Right lobe of liver (tissue), 6 donors: ENCODE measurements at regions not wholly inside any gene's neighbourhood (a gene's known extent, or its start where the extent isn't known, plus 50 kb on each side); places are given as distances from the start of the nearest gene placed in this dataset.

Source experiments
- ATAC-seq, 4 donors: fragments of 200-7000 bp; cut with Tn5 transposase; one replicate each; pipeline ENCODE4 v1.9.1; 2020; ENCODE audit warnings: mild to moderate bottlenecking in 4 of 4, moderate library complexity in 4 of 4
- DNase-seq, 3 donors: peaks; one replicate each; pipeline ENCODE4 v3.0.0-alpha.2; 2020
- H3K27ac ChIP-seq, 3 donors: fragments of 200-600 bp; one replicate each; pipeline ENCODE4 v1.8.0; 2022
- H3K27me3 ChIP-seq, 2 donors: fragments of 200-600 bp; one replicate each; pipeline ENCODE4 v1.8.0; 2022
- H3K36me3 ChIP-seq, 4 donors: fragments of 200-600 bp; sonication (generic) in 1 of 4; one replicate each; pipeline versions ENCODE4 v1.5.1 to v1.8.0; 2017 to 2022; ENCODE audit warnings: control low read depth in 1 of 4
- H3K4me1 ChIP-seq, 4 donors: fragments of 200-600 bp; sonication (generic) in 1 of 4; one replicate each; pipeline versions ENCODE4 v1.5.1 to v1.8.0; 2017 to 2022; ENCODE audit warnings: control low read depth in 1 of 4
- H3K4me3 ChIP-seq, 3 donors: fragments of 200-600 bp; one replicate each; pipeline ENCODE4 v1.8.0; 2022
- H3K9me3 ChIP-seq, 4 donors: fragments of 200-600 bp; sonication (generic) in 1 of 4; one replicate each; pipeline versions ENCODE4 v1.5.1 to v1.8.0; 2017 to 2022; ENCODE audit warnings: control low read depth in 1 of 4
- CTCF ChIP-seq, 4 donors: fragments of 200-600 bp in 3 of 4; fragments of 450-650 bp in 1 of 4; IDR thresholded peaks; one replicate each; pipeline versions ENCODE4 v1.5.1 to v1.8.0; 2016 to 2022; ENCODE audit warnings: antibody characterized with exemption in 4 of 4, mild to moderate bottlenecking in 2 of 4
- POLR2A ChIP-seq: fragments of 450-650 bp; IDR thresholded peaks from one replicate; pipeline ENCODE4 v1.6.1; 2017; ENCODE audit warnings: antibody characterized with exemption, mild to moderate bottlenecking
- WGBS: methylation state at CpG from one replicate; pipeline ENCODE4 v1.1.6; 2018; ENCODE audit warnings: low coverage, low lambda C conversion rate; ENCODE audit not compliant: insufficient coverage; ENCODE audit errors: missing lambda C conversion rate; 5-methylcytosine and 5-hydroxymethylcytosine counted together
- intact Hi-C, 2 donors: fragments of 100-400 bp; cut with DNase I; formaldehyde crosslinking; loops; one replicate each; pipeline versions ENCODE4 v1.11.2 to v1.14.1; 2022
- donor health status: DM: no; HTN: yes; CAD: no.
- donor health status: DM: no; HTN: no; CAD: no.
- donor health status: DM: no; HTN: no; CAD: no.
- donor health status: DM: no; HTN: yes; CAD: no.
- donor health status: DM: no; HTN: yes; CAD: no.

- no peak for DNase-seq
- Histone ChIP-seq H3K27me3 (no peaks in the 10 kb centered on the region), H3K9me3 (no peaks in the 10 kb centered on the region), H3K4me3 (no peak overlapping the region), H3K36me3 (no peaks in the 10 kb centered on the region), H3K27ac (no peak overlapping the region), H3K4me1 (no peaks in the 10 kb centered on the region)
- 80% methylated on average over 4 of the region's 4 CpGs for WGBS
- intact Hi-C loops, result no loop called here
- TF ChIP-seq CTCF (IDR thresholded peaks at IDR 0.05) (no peak), POLR2A (no peak)
- ATAC-seq, result no peak
Measured at GRCh38 chr2:175539122-175539521, 357.6 kb upstream of the ATP5MC3 start.

- H3K27me3 ChIP-seq, result no peaks in the 10 kb centered on the region
- H3K36me3 ChIP-seq, result no peaks in the 10 kb centered on the region
- intact Hi-C loops, result no loop called here
- no peak for DNase-seq
- TF ChIP-seq CTCF (IDR thresholded peaks at IDR 0.05) (no peak), POLR2A (no peak)
- H3K9me3 ChIP-seq, result no peaks in the 10 kb centered on the region
- ATAC-seq, result no peak
- no peak overlapping the region for H3K4me3 ChIP-seq
- H3K4me1 ChIP-seq, result no peaks in the 10 kb centered on the region
- WGBS, result 33% methylated on average over 1 of the region's 1 CpG
- no peak overlapping the region for H3K27ac ChIP-seq
Measured at GRCh38 chr2:175536059-175536458, 354.5 kb upstream of the ATP5MC3 start.

GRCh38 chr2:175535631-175536030 is 354.1 kb upstream of the ATP5MC3 start:
- no peak overlapping the region for H3K4me3 ChIP-seq
- TF ChIP-seq POLR2A, result no peak
- TF ChIP-seq CTCF (IDR thresholded peaks at IDR 0.05), result no peak
- no peak for DNase-seq
- H3K27me3 ChIP-seq, result no peaks in the 10 kb centered on the region
- no peaks in the 10 kb centered on the region for H3K4me1 ChIP-seq
- no peak overlapping the region for H3K27ac ChIP-seq
- intact Hi-C loops, result no loop called here
- no peaks in the 10 kb centered on the region for H3K36me3 ChIP-seq
- no peaks in the 10 kb centered on the region for H3K9me3 ChIP-seq
- no peak for ATAC-seq
- 13% methylated on average over 2 of the region's 4 CpGs for WGBS

- no peak for TF ChIP-seq CTCF (IDR thresholded peaks at IDR 0.05)
- intact Hi-C loops, result no loop called here
- H3K27ac ChIP-seq, result no peak overlapping the region
- DNase-seq, result no peak
- WGBS, result 19% methylated on average over 1 of the region's 1 CpG
- no peaks in the 10 kb centered on the region for H3K9me3 ChIP-seq
- H3K4me1 ChIP-seq, result no peaks in the 10 kb centered on the region
- no peaks in the 10 kb centered on the region for H3K36me3 ChIP-seq
- H3K4me3 ChIP-seq, result no peak overlapping the region
- ATAC-seq, result no peak
- H3K27me3 ChIP-seq, result no peaks in the 10 kb centered on the region
Measured at GRCh38 chr2:175525975-175526374, 344.5 kb upstream of the ATP5MC3 start.

GRCh38 chr2:175523001-175523400 is 341.5 kb upstream of the ATP5MC3 start:
- TF ChIP-seq POLR2A (no peak), CTCF (IDR thresholded peaks at IDR 0.05) (no peak)
- Histone ChIP-seq H3K4me3 (no peak overlapping the region), H3K4me1 (no peaks in the 10 kb centered on the region), H3K27me3 (no peaks in the 10 kb centered on the region), H3K27ac (no peak overlapping the region), H3K9me3 (no peaks in the 10 kb centered on the region), H3K36me3 (no peaks in the 10 kb centered on the region)
- intact Hi-C loops, result no loop called here
- DNase-seq (no peak), ATAC-seq (no peak)
- 62% methylated on average over 2 of the region's 2 CpGs for WGBS
